ENCODE measurements at regions not wholly inside any gene's neighbourhood (a gene's known extent, or its start where the extent isn't known, plus 50 kb on each side); places are given as distances from the start of the nearest gene placed in this dataset.
"Not testable (repeated sequence)": the region's sequence is repeated elsewhere in the genome, so short reads cannot be mapped to it uniquely, and the experiment has no call there.

DNA sequence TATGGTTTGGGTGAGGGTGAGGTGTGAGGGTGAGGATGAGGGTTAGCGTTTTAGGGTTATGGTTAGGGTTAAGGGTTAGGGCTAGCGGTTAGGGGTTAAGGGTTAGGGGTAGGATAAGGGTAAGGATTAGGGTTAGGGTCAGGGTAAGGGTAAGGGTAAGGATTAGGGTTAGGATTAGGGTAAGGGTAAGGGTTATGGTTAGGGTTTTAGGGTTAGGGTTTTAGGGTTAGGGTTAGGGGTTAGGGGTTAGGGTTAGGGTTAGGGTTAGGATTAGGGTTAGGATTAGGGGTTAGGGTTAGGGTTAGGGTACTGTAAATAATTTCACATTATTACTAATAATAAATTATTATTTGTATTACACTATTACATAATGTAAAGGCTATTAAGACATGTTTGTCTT, 359.5 kb downstream of the CACNA1B start:
- TF ChIP-seq, protein P1, sequence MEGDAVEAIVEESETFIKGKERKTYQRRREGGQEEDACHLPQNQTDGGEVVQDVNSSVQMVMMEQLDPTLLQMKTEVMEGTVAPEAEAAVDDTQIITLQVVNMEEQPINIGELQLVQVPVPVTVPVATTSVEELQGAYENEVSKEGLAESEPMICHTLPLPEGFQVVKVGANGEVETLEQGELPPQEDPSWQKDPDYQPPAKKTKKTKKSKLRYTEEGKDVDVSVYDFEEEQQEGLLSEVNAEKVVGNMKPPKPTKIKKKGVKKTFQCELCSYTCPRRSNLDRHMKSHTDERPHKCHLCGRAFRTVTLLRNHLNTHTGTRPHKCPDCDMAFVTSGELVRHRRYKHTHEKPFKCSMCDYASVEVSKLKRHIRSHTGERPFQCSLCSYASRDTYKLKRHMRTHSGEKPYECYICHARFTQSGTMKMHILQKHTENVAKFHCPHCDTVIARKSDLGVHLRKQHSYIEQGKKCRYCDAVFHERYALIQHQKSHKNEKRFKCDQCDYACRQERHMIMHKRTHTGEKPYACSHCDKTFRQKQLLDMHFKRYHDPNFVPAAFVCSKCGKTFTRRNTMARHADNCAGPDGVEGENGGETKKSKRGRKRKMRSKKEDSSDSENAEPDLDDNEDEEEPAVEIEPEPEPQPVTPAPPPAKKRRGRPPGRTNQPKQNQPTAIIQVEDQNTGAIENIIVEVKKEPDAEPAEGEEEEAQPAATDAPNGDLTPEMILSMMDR (IDR thresholded peaks at IDR 0.05; ENCODE audit: low read depth, low read length) = not testable (repeated sequence)
- TF ChIP-seq EZH2phosphoT487 (IDR thresholded peaks at IDR 0.05; ENCODE audit: low read depth) = not testable (repeated sequence)

Data from OCI-LY3 (cell line).